ENCODE measurements at regions not wholly inside any gene's neighbourhood (a gene's known extent, or its start where the extent isn't known, plus 50 kb on each side); places are given as distances from the start of the nearest gene placed in this dataset.

GRCh38 chr13:22738357-22738756 lies 442.4 kb upstream of the SGCG start:
- Histone ChIP-seq H3K9me3 (ENCODE audit: insufficient read depth in 2 of 2, low read depth in 1 of 2, low read length in 1 of 2) (no peaks in the 10 kb centered on the region), H2BK15ac (ENCODE audit: low read length) (no peak overlapping the region), H3K18ac (ENCODE audit: extremely low read depth, low read length) (no peak overlapping the region), H3K4me2 (ENCODE audit: insufficient read depth in 1 of 2, low read depth in 2 of 2, low read length in 2 of 2) (no peak overlapping the region), H4K91ac (replicated peaks; ENCODE audit: insufficient read length, low read length) (no peak overlapping the region), H2AK5ac (ENCODE audit: low read depth, low read length) (no peak overlapping the region), H4K20me1 (replicated peaks in 1 of 2; ENCODE audit: control insufficient read depth in 1 of 2, insufficient read depth in 2 of 2, low read length in 2 of 2) (no peaks in the 10 kb centered on the region), H3K27me3 (replicated peaks in 1 of 4; ENCODE audit: control insufficient read depth in 3 of 4, extremely low read depth in 1 of 4, insufficient read depth in 3 of 4, low read length in 3 of 4) (no peaks in the 10 kb centered on the region), H2BK120ac (replicated peaks; ENCODE audit: low read depth, low read length) (no peak overlapping the region), H3K9ac (replicated peaks in 1 of 4; ENCODE audit: extremely low read depth in 1 of 4, low read depth in 3 of 4, low read length in 3 of 4) (no peak overlapping the region), H3K79me1 (ENCODE audit: low read depth, low read length) (no peaks in the 10 kb centered on the region), H3K23ac (ENCODE audit: insufficient read length) (no peak overlapping the region), H2BK20ac (ENCODE audit: low read length) (no peak overlapping the region), H3K4ac (replicated peaks; ENCODE audit: insufficient read length, low read depth, low read length) (no peak overlapping the region), H2BK12ac (ENCODE audit: low read depth, low read length) (no peak overlapping the region), H3K36me3 (ENCODE audit: control insufficient read depth in 2 of 4, insufficient read depth in 4 of 4, low read length in 3 of 4) (no peaks in the 10 kb centered on the region), H4K5ac (ENCODE audit: insufficient read length, low read depth, low read length) (no peak overlapping the region), H3K4me1 (replicated peaks in 1 of 4; ENCODE audit: control insufficient read depth in 3 of 4, insufficient read depth in 4 of 4, low read length in 3 of 4) (no peaks in the 10 kb centered on the region), H3K56ac (replicated peaks; ENCODE audit: insufficient read length, low read depth, low read length) (no peak overlapping the region), H3K14ac (ENCODE audit: insufficient read length) (no peak overlapping the region), H4K8ac (ENCODE audit: extremely low read depth, insufficient read depth, low read length) (no peak overlapping the region), H3K79me2 (ENCODE audit: control insufficient read depth in 1 of 2, insufficient read depth in 2 of 2, low read length in 2 of 2) (no peaks in the 10 kb centered on the region), H2BK5ac (ENCODE audit: low read depth, low read length) (no peak overlapping the region), H3K4me3 (ENCODE audit: extremely low read depth in 1 of 4, insufficient read depth in 2 of 4, low read depth in 3 of 4, low read length in 4 of 4) (no peak overlapping the region), H2AFZ (ENCODE audit: low read length) (no peak overlapping the region), H3K27ac (ENCODE audit: low read depth, low read length) (no peak overlapping the region), H3K23me2 (ENCODE audit: low read depth, low read length) (no peaks in the 10 kb centered on the region)
- ChIA-PET CTCF (ENCODE audit: partially characterized antibody) (no interaction called here), POLR2A (ENCODE audit: partially characterized antibody) (no interaction called here)
- TF ChIP-seq, protein P1, sequence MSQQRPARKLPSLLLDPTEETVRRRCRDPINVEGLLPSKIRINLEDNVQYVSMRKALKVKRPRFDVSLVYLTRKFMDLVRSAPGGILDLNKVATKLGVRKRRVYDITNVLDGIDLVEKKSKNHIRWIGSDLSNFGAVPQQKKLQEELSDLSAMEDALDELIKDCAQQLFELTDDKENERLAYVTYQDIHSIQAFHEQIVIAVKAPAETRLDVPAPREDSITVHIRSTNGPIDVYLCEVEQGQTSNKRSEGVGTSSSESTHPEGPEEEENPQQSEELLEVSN (IDR thresholded peaks at IDR 0.05) = no peak
- 91% methylated on average over 3 of the region's 3 CpGs; no CpG with 5 or more reads in 1 of the 2 experiments for WGBS, 2 experiments (ENCODE audit: extremely low coverage in 1 of 2, insufficient coverage in 1 of 2, insufficient read length in 1 of 2, insufficient replicate concordance in 2 of 2, low coverage in 1 of 2, low lambda C conversion rate in 2 of 2, missing lambda C conversion rate in 1 of 2)
- DNase-seq (ENCODE audit: low read depth in 1 of 2, low spot score in 2 of 2) = no peak
- FAIRE-seq = no peak
